DND-41 (cell line): ENCODE measurements at regions not wholly inside any gene's neighbourhood (a gene's known extent, or its start where the extent isn't known, plus 50 kb on each side); places are given as distances from the start of the nearest gene placed in this dataset.

Source experiments
- ATAC-seq: fragments of 200-7000 bp; cut with Tn5 transposase; 3 replicates; pipeline ENCODE4 v1.9.1; 2021; ENCODE audit warnings: low read depth; ENCODE audit not compliant: insufficient read depth
- DNase-seq: peaks from one replicate; pipeline ENCODE4 v3.0.0-alpha.2; 2020
- H2AFZ ChIP-seq: 2 replicates; pipeline ENCODE4 v1.6.0; 2012; ENCODE audit warnings: low read depth, low read length
- H3K27ac ChIP-seq: 2 replicates; pipeline ENCODE4 v1.5.1; 2012; ENCODE audit warnings: low read length, inconsistent platforms
- H3K27me3 ChIP-seq: fragments of 200-600 bp; sonication (generic); 2 replicates; pipeline ENCODE4 v1.6.0; 2012; ENCODE audit warnings: low read length, mild to moderate bottlenecking, inconsistent platforms; ENCODE audit not compliant: insufficient read depth, poor library complexity
- H3K36me3 ChIP-seq: 2 replicates; pipeline ENCODE4 v1.5.1; 2012; ENCODE audit warnings: low read length, inconsistent platforms; ENCODE audit not compliant: insufficient read depth
- H3K4me1 ChIP-seq: 2 replicates; pipeline ENCODE4 v1.5.1; 2012; ENCODE audit warnings: mild to moderate bottlenecking, low read length; ENCODE audit not compliant: insufficient read depth
- H3K4me2 ChIP-seq: 2 replicates; pipeline ENCODE4 v1.6.0; 2012; ENCODE audit warnings: mild to moderate bottlenecking, moderate library complexity, low read length, inconsistent platforms; ENCODE audit not compliant: insufficient read depth
- H3K4me3 ChIP-seq, 2 experiments: fragments of 200-600 bp in 1 of 2; shearing (Covaris generic) in 1 of 2; 2 replicates each; pipeline ENCODE4 v1.5.1; 2012 to 2016; ENCODE audit warnings: inconsistent platforms in 2 of 2, low read length in 2 of 2, mild to moderate bottlenecking in 2 of 2, low read depth in 1 of 2, moderate library complexity in 1 of 2
- H3K79me2 ChIP-seq: 2 replicates; pipeline ENCODE4 v1.6.0; 2012; ENCODE audit warnings: low read length, inconsistent platforms; ENCODE audit not compliant: insufficient read depth
- H3K9ac ChIP-seq: 2 replicates; pipeline ENCODE4 v1.6.0; 2012; ENCODE audit warnings: low read depth, mild to moderate bottlenecking, inconsistent platforms, low read length, moderate library complexity
- H3K9me3 ChIP-seq: 2 replicates; pipeline ENCODE4 v1.5.1; 2012; ENCODE audit warnings: low read length, moderate library complexity, mild to moderate bottlenecking, inconsistent platforms; ENCODE audit not compliant: insufficient read depth, severe bottlenecking
- H4K20me1 ChIP-seq: 2 replicates; pipeline ENCODE4 v1.6.0; 2012; ENCODE audit warnings: low read length; ENCODE audit not compliant: insufficient read depth
- EZH2 ChIP-seq: IDR thresholded peaks from 3 replicates; pipeline ENCODE4 v1.6.1; 2012; ENCODE audit warnings: borderline replicate concordance, low read depth, mild to moderate bottlenecking, moderate library complexity, low read length, inconsistent platforms; ENCODE audit not compliant: severe bottlenecking
- TF ChIP-seq, protein P1 (sequence below): IDR thresholded peaks from 2 replicates; pipeline ENCODE4 v1.5.1; 2012; ENCODE audit warnings: borderline replicate concordance, low read length, moderate library complexity, mild to moderate bottlenecking; ENCODE audit not compliant: poor library complexity, severe bottlenecking; ENCODE audit errors: extremely low read depth

- no peaks in the 10 kb centered on the region for H4K20me1 ChIP-seq
- H3K4me3 ChIP-seq, result no peak overlapping the region
- H3K4me2 ChIP-seq, result no peak overlapping the region
- no peaks in the 10 kb centered on the region for H3K79me2 ChIP-seq
- TF ChIP-seq EZH2, result no peak
- TF ChIP-seq, protein P1, sequence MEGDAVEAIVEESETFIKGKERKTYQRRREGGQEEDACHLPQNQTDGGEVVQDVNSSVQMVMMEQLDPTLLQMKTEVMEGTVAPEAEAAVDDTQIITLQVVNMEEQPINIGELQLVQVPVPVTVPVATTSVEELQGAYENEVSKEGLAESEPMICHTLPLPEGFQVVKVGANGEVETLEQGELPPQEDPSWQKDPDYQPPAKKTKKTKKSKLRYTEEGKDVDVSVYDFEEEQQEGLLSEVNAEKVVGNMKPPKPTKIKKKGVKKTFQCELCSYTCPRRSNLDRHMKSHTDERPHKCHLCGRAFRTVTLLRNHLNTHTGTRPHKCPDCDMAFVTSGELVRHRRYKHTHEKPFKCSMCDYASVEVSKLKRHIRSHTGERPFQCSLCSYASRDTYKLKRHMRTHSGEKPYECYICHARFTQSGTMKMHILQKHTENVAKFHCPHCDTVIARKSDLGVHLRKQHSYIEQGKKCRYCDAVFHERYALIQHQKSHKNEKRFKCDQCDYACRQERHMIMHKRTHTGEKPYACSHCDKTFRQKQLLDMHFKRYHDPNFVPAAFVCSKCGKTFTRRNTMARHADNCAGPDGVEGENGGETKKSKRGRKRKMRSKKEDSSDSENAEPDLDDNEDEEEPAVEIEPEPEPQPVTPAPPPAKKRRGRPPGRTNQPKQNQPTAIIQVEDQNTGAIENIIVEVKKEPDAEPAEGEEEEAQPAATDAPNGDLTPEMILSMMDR, result no peak
- no peak for DNase-seq
- H3K9ac ChIP-seq, result no peak overlapping the region
- H3K27me3 ChIP-seq, result no peaks in the 10 kb centered on the region
- no peaks in the 10 kb centered on the region for H3K4me1 ChIP-seq
- H2AFZ ChIP-seq, result no peak overlapping the region
- H3K36me3 ChIP-seq, result no peaks in the 10 kb centered on the region
- no peak for ATAC-seq
- H3K27ac ChIP-seq, result no peak overlapping the region
- H3K9me3 ChIP-seq, result no peaks in the 10 kb centered on the region
Measured at GRCh38 chr11:109729761-109730160, 307.8 kb downstream of the C11orf87 start.

GRCh38 chr11:109730669-109731068 lies 308.7 kb downstream of the C11orf87 start:
- Histone ChIP-seq H3K27ac (no peak overlapping the region), H3K4me2 (no peak overlapping the region), H3K4me1 (no peaks in the 10 kb centered on the region), H3K9ac (no peak overlapping the region), H4K20me1 (no peaks in the 10 kb centered on the region), H2AFZ (no peak overlapping the region), H3K9me3 (no peaks in the 10 kb centered on the region), H3K27me3 (no peaks in the 10 kb centered on the region), H3K4me3 (no peak overlapping the region), H3K79me2 (no peaks in the 10 kb centered on the region), H3K36me3 (no peaks in the 10 kb centered on the region)
- TF ChIP-seq, protein P1, result no peak
- TF ChIP-seq EZH2, result no peak
- DNase-seq, result no peak
- ATAC-seq, result no peak

DNA sequence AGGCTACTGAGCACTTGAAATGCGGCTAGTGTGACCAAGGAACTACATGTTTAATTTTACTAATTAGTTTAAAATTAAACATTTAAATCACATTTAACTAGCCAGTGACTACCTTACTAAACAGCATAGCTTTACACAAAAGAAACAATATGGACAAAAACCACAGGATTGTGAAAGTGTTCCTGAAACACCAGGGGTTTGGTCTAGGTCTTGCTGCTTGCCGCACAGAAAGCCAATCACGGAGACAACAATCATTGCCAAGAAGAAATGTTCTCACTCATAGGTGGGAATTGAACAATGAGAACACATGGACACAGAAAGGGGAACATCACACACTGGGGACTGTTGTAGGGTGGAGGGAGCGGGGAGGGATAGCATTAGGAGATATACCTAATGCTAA lies 309.5 kb downstream of the C11orf87 start:
- TF ChIP-seq EZH2, result no peak
- TF ChIP-seq, protein P1, result no peak
- H3K9me3 ChIP-seq, result no peaks in the 10 kb centered on the region
- H3K27me3 ChIP-seq, result no peaks in the 10 kb centered on the region
- ATAC-seq, result no peak
- H3K79me2 ChIP-seq, result no peaks in the 10 kb centered on the region
- no peaks in the 10 kb centered on the region for H3K4me1 ChIP-seq
- H3K27ac ChIP-seq, result no peak overlapping the region
- no peak for DNase-seq
- H3K4me2 ChIP-seq, result no peak overlapping the region
- no peak overlapping the region for H3K9ac ChIP-seq
- no peak overlapping the region for H3K4me3 ChIP-seq
- H3K36me3 ChIP-seq, result no peaks in the 10 kb centered on the region
- no peak overlapping the region for H2AFZ ChIP-seq
- H4K20me1 ChIP-seq, result no peaks in the 10 kb centered on the region

DNA sequence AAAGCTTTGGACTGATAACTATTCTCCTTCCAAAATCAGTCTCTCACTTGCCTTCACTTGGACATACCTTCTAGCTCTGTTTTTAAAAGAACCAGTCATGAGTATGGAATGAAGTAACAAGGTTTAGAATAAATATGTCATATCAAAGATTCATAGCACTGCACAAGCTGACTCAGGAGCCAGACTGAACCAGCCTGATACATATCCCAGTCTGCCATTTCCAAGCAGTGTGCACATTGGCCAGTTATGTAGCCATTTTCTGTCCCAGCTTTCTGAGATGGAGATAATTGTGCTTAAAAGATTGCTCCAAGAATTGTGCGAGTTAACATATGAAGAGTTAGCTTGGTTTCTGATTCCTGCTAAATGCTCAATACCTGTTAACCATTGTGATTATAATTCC lies 311.3 kb downstream of the C11orf87 start:
- Histone ChIP-seq H2AFZ (no peak overlapping the region), H3K9ac (no peak overlapping the region)

More for the DNA sequence above, 311.3 kb downstream of the C11orf87 start:
- H3K9me3 ChIP-seq, result no peaks in the 10 kb centered on the region
- no peak overlapping the region for H3K4me3 ChIP-seq
- no peaks in the 10 kb centered on the region for H3K27me3 ChIP-seq
- no peak overlapping the region for H3K27ac ChIP-seq
- ATAC-seq (no peak), DNase-seq (no peak)
- no peaks in the 10 kb centered on the region for H3K79me2 ChIP-seq
- H3K4me2 ChIP-seq, result no peak overlapping the region
- H4K20me1 ChIP-seq, result no peaks in the 10 kb centered on the region
- TF ChIP-seq, protein P1, result no peak
- TF ChIP-seq EZH2, result no peak
- H3K4me1 ChIP-seq, result no peaks in the 10 kb centered on the region
- no peaks in the 10 kb centered on the region for H3K36me3 ChIP-seq
